SIG-M5 treated with dmso at 0.1 percent for 504 hours (cell line): ENCODE measurements at regions not wholly inside any gene's neighbourhood (a gene's known extent, or its start where the extent isn't known, plus 50 kb on each side); places are given as distances from the start of the nearest gene placed in this dataset.

Experiments used
- DNase-seq: peaks from one replicate; lab custom pipeline; 2025; ENCODE audit not compliant: unreplicated experiment; lab: John Stamatoyannopoulos, UW

- DNase-seq = no peak
These were observed 136.7 kb upstream of the VEPH1 start for GRCh38 chr3:157639756-157640426.

DNA sequence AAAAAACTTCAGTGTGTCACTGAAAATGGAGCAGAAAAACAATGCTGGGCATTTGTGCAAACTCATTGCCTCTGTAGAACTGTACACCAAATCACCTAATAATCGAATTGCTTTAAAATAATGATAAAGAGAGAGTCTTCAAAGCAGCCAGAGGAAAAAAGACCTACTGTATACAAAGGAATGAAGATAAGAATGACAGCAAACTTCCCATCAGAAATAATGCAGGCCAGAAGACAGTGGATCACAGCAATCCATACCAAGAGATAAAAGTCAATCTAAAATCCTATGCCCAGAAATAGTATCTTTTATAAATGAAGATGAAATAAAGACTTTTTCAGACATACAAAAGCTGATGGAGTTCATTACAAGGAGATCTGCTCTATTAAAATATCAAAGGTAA lies 134.7 kb upstream of the VEPH1 start:
- DNase-seq = no peak

- DNase-seq = no peak
These were observed 130.0 kb upstream of the VEPH1 start for GRCh38 chr3:157633241-157633640.

DNA sequence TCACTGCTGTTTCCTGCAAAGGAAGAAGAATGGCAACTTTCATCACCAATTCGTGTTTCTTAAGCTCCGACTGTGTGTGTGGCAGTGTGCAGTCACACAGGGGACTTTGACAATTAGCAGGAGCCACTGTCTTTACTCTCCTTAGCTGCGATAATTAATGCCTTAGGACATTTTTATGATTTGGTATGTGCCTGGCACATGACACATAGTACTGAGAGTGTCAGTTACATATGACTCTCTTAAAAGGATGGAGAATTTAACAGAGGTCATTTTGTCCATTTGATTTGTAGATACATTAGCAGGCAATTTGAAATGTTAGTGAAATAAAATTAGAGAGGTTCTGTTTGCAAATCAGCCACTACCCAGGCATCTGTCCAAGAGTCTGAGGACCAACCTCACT lies 128.9 kb upstream of the VEPH1 start:
- DNase-seq = no peak

DNA sequence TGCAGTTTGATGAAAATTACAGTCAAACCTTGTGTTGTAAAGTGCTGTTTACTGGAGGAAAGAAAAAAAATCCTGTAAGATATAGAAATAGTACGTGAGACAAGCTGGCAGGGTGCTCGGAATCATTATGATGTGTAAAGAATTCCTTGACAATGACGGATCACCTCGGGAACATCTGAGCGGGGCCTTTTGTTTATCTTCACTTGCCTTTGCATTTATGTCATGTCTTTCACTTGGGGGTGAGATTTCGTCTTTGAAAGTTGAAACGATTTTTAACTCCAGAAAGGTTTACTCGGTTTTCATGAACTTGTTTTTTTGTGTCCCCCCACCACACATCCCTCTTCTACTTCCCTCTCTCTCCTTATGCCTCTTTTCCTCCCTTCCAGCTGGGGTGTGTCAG lies 128.3 kb upstream of the VEPH1 start:
- no peak for DNase-seq

DNA sequence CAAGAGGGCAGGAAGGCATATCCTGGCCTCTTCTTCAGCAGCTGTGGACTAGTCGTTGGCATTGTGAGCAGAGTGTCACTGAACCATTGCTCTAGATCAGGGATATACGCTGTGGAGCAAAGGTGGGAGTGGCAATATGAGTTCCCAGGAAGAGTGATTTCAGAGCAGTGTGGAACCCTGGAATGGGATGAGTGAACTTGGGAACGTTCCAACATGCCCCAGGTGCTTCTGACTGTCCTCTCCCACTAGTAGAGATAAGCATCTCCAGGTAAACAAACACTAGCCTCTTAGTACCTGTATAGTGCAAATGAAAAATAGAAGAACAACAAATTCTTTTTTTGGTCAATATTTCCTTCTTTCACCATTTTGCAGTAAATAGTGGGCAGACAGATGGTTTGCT lies 123.6 kb upstream of the VEPH1 start:
- DNase-seq = no peak

GRCh38 chr3:157624801-157625200 lies 121.6 kb upstream of the VEPH1 start:
- no peak for DNase-seq

DNA sequence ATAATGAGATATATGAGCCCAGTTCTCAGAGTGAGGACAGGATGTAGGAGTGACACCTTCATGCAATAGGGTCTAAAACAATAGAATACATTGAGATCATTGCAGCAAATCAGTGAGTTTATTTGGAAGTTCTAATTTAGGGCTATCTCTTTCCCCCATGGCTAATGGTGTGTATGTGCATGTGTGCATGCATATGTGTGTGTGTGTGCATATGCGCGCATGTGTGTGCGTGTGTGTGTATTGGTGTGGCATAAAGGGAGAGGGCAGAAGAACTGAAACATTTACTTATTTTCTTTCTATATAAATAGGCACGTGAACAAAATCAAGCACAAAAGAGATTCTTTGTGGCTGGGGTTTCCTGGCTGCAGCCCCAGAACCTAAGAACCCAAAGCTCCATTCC lies 115.7 kb upstream of the VEPH1 start:
- DNase-seq = no peak

DNA sequence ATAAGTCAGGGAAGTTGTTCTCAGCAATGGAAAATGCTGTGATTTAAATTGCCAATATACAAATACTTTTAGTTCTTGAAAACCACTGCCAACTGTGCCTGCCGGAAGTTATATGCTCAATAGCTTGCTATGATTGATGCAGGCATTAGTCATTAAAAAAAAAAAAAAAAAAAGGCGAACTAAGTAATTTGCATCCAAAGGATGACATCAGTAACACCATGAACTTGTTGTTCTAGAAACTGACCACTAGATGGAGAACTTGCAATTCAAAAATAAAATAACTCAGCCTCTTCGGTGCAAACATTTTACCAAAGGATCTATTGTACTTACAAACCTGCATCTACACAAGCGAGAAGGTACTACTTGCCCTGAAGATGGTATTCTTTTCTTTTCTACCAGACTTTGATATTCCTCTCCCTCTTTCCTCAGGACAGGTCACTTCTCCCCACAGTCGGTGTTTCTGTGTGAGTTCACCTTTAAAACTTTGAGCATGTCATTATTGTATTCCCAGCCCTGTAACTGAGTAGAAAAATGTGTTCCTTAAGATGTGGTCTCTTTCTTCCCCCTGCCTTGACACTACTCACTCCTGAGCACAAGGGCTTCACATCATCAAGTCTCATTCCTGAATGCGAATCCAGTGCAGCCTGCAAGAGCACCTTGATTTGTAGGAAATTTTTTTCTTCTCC lies 115.0 kb upstream of the VEPH1 start:
- peak; percentile 78 for DNase-seq

DNA sequence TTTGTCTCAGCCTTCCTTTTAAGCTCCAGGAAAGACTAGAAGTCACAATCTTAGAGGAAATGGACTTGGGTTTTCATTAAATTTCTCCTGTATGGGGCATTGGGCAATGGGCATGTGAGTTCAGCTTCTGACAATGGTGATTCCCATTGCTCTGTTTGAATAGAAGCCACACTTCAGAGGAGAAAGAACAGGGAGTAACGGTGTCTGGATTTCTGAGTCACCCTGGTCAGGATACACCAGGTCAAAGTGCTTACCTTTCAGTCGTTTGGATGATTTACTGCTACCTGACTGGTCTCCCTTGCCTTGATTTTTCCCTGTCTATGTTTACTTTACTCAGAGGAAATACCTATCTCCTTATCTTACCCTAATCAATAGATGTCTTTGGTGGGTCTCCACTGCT lies 111.7 kb upstream of the VEPH1 start:
- DNase-seq = no peak

DNA sequence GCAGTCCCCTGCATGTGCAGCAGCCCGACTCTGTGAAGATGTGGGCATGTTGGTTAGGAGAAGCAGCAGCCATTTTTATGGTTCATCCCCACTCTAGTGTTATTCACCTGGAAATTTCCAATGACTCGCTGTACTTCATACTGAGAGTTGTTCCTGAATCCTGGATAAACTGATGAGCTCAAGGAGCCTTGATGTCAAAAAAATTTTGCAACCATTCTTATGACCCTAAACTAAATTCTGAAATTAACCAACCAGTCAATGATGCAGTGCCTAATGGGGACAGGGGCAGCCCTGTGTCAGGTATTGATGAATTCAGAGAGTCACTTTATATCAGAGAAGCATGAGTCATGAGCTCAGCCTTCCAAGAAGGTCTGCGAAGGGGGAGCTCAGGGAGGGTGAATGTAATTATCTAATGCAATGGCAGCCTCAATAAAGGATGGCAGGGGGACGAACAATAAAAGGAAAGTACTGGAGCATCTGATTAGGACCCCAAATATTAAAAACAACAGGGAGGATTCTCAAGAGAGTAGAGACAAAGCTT lies 108.4 kb upstream of the VEPH1 start:
- DNase-seq = no peak

GRCh38 chr3:157610876-157611535 lies 107.8 kb upstream of the VEPH1 start:
- no peak for DNase-seq

GRCh38 chr3:157607826-157608405 lies 104.7 kb upstream of the VEPH1 start:
- no peak for DNase-seq

- DNase-seq = no peak
These were observed 103.6 kb upstream of the VEPH1 start for GRCh38 chr3:157606852-157607197.

DNA sequence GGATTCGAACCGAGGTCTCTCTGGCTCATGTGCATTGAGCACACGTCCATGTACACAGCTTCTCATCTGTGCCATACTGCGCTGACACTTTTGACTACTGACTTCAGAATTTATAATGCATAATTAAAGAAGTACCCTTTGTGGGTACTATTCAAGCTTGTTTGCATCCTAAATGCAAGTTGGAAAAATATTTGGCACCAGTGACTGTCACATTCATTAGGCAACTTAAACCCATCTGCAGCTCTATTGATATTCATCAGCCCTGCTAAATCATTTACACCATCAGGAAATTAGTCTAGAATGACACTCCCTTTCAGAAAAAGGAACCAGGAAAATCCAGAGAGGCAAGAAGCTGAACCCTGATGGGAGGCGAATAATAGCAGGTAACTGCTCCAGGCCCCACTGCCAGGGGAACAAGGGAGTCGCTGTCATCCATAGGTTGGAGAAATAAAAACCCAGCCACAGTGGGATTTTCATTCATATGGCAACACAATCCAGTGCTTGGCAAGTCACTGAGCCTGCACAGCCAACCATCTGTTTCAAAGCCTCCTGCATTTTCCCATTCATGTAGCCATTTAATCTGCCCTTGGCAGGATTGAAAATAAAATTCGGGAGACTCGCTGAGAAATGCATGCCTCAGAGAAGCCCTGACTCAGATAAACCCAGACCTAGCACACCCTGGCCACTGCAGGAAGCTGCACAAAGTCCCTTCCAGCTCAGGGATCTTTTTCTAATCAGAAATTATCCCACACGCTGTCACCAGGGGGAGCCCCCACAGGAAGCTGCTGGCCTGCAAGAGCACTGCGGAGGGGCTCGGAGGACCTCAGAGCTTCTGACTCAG lies 103.0 kb upstream of the VEPH1 start:
- DNase-seq = peak; percentile 69

- DNase-seq = no peak
These were observed 102.1 kb upstream of the VEPH1 start for GRCh38 chr3:157605356-157605755.

- no peak for DNase-seq
These were observed 99.2 kb upstream of the VEPH1 start for GRCh38 chr3:157602424-157602823.

- DNase-seq = no peak
These were observed 92.0 kb upstream of the VEPH1 start for GRCh38 chr3:157595259-157595658.

- no peak for DNase-seq
These were observed 91.2 kb upstream of the VEPH1 start for GRCh38 chr3:157594413-157594812.

DNA sequence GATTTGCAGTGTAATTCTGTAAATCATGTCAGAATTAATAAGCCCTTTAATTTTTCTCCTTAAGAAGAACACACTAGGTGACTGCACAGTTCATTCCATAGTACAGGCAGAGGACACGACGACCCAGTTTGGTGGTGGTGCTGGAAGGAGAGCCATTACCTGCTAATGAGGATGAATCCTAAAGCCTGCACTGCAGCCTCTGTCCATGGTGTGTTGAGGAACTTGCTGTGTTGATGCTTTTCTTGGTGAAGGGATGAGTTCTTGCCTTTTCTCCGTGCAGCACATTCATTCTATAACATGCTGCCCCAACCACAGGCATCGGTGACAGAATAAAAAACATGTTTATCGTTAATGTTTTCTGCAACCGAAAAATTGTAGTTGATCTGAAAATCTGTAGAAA lies 89.6 kb upstream of the VEPH1 start:
- no peak for DNase-seq

- DNase-seq = no peak
These were observed 87.1 kb upstream of the VEPH1 start for GRCh38 chr3:157590273-157590672.
